Stomach smooth muscle (tissue), 2 donors: ENCODE measurements at regions not wholly inside any gene's neighbourhood (a gene's known extent, or its start where the extent isn't known, plus 50 kb on each side); places are given as distances from the start of the nearest gene placed in this dataset.

ENCODE experiments used
- H3K27ac ChIP-seq: one replicate; pipeline ENCODE4 v1.7.0; 2013; ENCODE audit warnings: mild to moderate bottlenecking, low read length, inconsistent platforms
- H3K27me3 ChIP-seq, 2 donors: one replicate each; pipeline ENCODE4 v1.7.0; 2013; ENCODE audit warnings: low read length in 2 of 2; ENCODE audit not compliant: insufficient read depth in 2 of 2, control insufficient read depth in 1 of 2
- H3K36me3 ChIP-seq, 2 donors: one replicate each; pipeline ENCODE4 v1.7.0; 2013; ENCODE audit warnings: low read length in 2 of 2; ENCODE audit not compliant: control insufficient read depth in 2 of 2, insufficient read depth in 2 of 2
- H3K4me1 ChIP-seq: one replicate; pipeline ENCODE4 v1.7.0; 2013; ENCODE audit warnings: low read length; ENCODE audit not compliant: control insufficient read depth, insufficient read depth
- H3K4me3 ChIP-seq, 2 donors: one replicate each; pipeline ENCODE4 v1.7.0; 2013; ENCODE audit warnings: low read length in 2 of 2
- H3K9ac ChIP-seq, 2 donors: one replicate each; pipeline ENCODE4 v1.7.0; 2013; ENCODE audit warnings: low read length in 2 of 2, mild to moderate bottlenecking in 1 of 2
- H3K9me3 ChIP-seq, 2 donors: one replicate each; pipeline ENCODE4 v1.7.0; 2013; ENCODE audit warnings: low read length in 2 of 2; ENCODE audit not compliant: control insufficient read depth in 2 of 2
- donor health status: healthy.
- donor health status: Pancreatic carcinoma.

GRCh38 chr12:69073035-69073434 lies 140.1 kb upstream of the CPM start:
- Histone ChIP-seq H3K4me3 (no peak overlapping the region), H3K27me3 (no peaks in the 10 kb centered on the region), H3K9me3 (no peaks in the 10 kb centered on the region), H3K4me1 (no peaks in the 10 kb centered on the region), H3K36me3 (no peaks in the 10 kb centered on the region), H3K9ac (no peak overlapping the region), H3K27ac (no peak overlapping the region)

- no peaks in the 10 kb centered on the region for H3K36me3 ChIP-seq
- H3K4me1 ChIP-seq, result no peaks in the 10 kb centered on the region
- no peaks in the 10 kb centered on the region for H3K9me3 ChIP-seq
- no peak overlapping the region for H3K4me3 ChIP-seq
- H3K27ac ChIP-seq, result no peak overlapping the region
- H3K9ac ChIP-seq, result no peak overlapping the region
- no peaks in the 10 kb centered on the region for H3K27me3 ChIP-seq
Observed at GRCh38 chr12:69074556-69075349, 141.8 kb upstream of the CPM start.

- Histone ChIP-seq H3K27ac (no peak overlapping the region), H3K4me1 (no peaks in the 10 kb centered on the region), H3K27me3 (no peaks in the 10 kb centered on the region), H3K9me3 (no peaks in the 10 kb centered on the region), H3K4me3 (no peak overlapping the region), H3K9ac (no peak overlapping the region), H3K36me3 (no peaks in the 10 kb centered on the region)
Observed at GRCh38 chr12:69083689-69084088, 150.7 kb upstream of the CPM start.

- H3K27me3 ChIP-seq, result no peaks in the 10 kb centered on the region
- H3K36me3 ChIP-seq, result no peaks in the 10 kb centered on the region
- H3K4me1 ChIP-seq, result no peaks in the 10 kb centered on the region
- H3K9me3 ChIP-seq, result no peaks in the 10 kb centered on the region
- H3K9ac ChIP-seq, result no peak overlapping the region
- no peak overlapping the region for H3K4me3 ChIP-seq
- H3K27ac ChIP-seq, result no peak overlapping the region
Observed at GRCh38 chr12:69084816-69085378, 151.9 kb upstream of the CPM start.

- Histone ChIP-seq H3K36me3 (no peaks in the 10 kb centered on the region), H3K27ac (no peak overlapping the region), H3K9me3 (no peaks in the 10 kb centered on the region), H3K4me1 (no peaks in the 10 kb centered on the region), H3K9ac (no peak overlapping the region), H3K4me3 (no peak overlapping the region), H3K27me3 (no peaks in the 10 kb centered on the region)
Observed at GRCh38 chr12:69085852-69086251, 152.9 kb upstream of the CPM start.

- no peaks in the 10 kb centered on the region for H3K27me3 ChIP-seq
- H3K4me3 ChIP-seq, result no peak overlapping the region
- H3K9ac ChIP-seq, result no peak overlapping the region
- no peaks in the 10 kb centered on the region for H3K9me3 ChIP-seq
- no peak overlapping the region for H3K27ac ChIP-seq
- no peaks in the 10 kb centered on the region for H3K4me1 ChIP-seq
- no peaks in the 10 kb centered on the region for H3K36me3 ChIP-seq
Observed at GRCh38 chr12:69087986-69088385, 151.4 kb upstream of the CPSF6 start.

- Histone ChIP-seq H3K4me3 (no peak overlapping the region), H3K36me3 (no peaks in the 10 kb centered on the region), H3K27ac (no peak overlapping the region), H3K4me1 (no peaks in the 10 kb centered on the region), H3K27me3 (no peaks in the 10 kb centered on the region), H3K9ac (no peak overlapping the region), H3K9me3 (no peaks in the 10 kb centered on the region)
Observed at GRCh38 chr12:69090722-69091121, 148.6 kb upstream of the CPSF6 start.

GRCh38 chr12:69091442-69092017 lies 147.8 kb upstream of the CPSF6 start:
- H3K27ac ChIP-seq, result no peak overlapping the region
- H3K4me3 ChIP-seq, result no peak overlapping the region
- no peaks in the 10 kb centered on the region for H3K9me3 ChIP-seq
- no peaks in the 10 kb centered on the region for H3K27me3 ChIP-seq
- no peaks in the 10 kb centered on the region for H3K36me3 ChIP-seq
- no peak overlapping the region for H3K9ac ChIP-seq
- no peaks in the 10 kb centered on the region for H3K4me1 ChIP-seq

GRCh38 chr12:69092137-69092536 lies 147.2 kb upstream of the CPSF6 start:
- Histone ChIP-seq H3K27me3 (no peaks in the 10 kb centered on the region), H3K4me3 (no peak overlapping the region), H3K27ac (no peak overlapping the region), H3K4me1 (no peaks in the 10 kb centered on the region), H3K9ac (no peak overlapping the region), H3K36me3 (no peaks in the 10 kb centered on the region), H3K9me3 (no peaks in the 10 kb centered on the region)

GRCh38 chr12:69094606-69095216 lies 144.7 kb upstream of the CPSF6 start:
- no peaks in the 10 kb centered on the region for H3K27me3 ChIP-seq
- H3K27ac ChIP-seq, result no peak overlapping the region
- no peak overlapping the region for H3K4me3 ChIP-seq
- H3K9me3 ChIP-seq, result no peaks in the 10 kb centered on the region
- H3K36me3 ChIP-seq, result no peaks in the 10 kb centered on the region
- H3K4me1 ChIP-seq, result no peaks in the 10 kb centered on the region
- H3K9ac ChIP-seq, result no peak overlapping the region
